Activated naive CD4-positive, alpha-beta T cell treated with anti-CD3 and anti-CD28 coated beads, Interleukin-2, amount 10 ng/mL, durations not matched to agents 7 days and 5 days (primary cell): ENCODE measurements at regions not wholly inside any gene's neighbourhood (a gene's known extent, or its start where the extent isn't known, plus 50 kb on each side); places are given as distances from the start of the nearest gene placed in this dataset.
"Not testable (repeated sequence)": the region's sequence is repeated elsewhere in the genome, so short reads cannot be mapped to it uniquely, and the experiment has no call there.

Experiments
- CTCF ChIA-PET: fragments of 350-600 bp; sonication (Branson Sonifier 250); formaldehyde crosslinking; loops from one replicate; lab custom pipeline; 2021; ENCODE audit warnings: antibody characterized with exemption; lab: Charles Lee
- DNase-seq: peaks from one replicate; pipeline ENCODE4 v3.0.0-alpha.2; 2020
- H3K27ac Mint-ChIP-seq: one replicate; pipeline ENCODE4 v1.8.0; 2021; ENCODE audit warnings: mild to moderate bottlenecking, moderate library complexity, mixed read lengths
- H3K27me3 Mint-ChIP-seq: one replicate; pipeline ENCODE4 v1.8.0; 2021; ENCODE audit warnings: mild to moderate bottlenecking, mixed read lengths
- H3K36me3 Mint-ChIP-seq: one replicate; pipeline ENCODE4 v1.8.0; 2021; ENCODE audit warnings: mixed read lengths
- H3K4me1 Mint-ChIP-seq: one replicate; pipeline ENCODE4 v1.8.0; 2021; ENCODE audit warnings: mixed read lengths
- H3K4me3 Mint-ChIP-seq: one replicate; pipeline ENCODE4 v1.8.0; 2021; ENCODE audit warnings: mild to moderate bottlenecking, moderate library complexity, mixed read lengths
- H3K9me3 Mint-ChIP-seq: one replicate; pipeline ENCODE4 v1.8.0; 2021; ENCODE audit warnings: mixed read lengths

DNA sequence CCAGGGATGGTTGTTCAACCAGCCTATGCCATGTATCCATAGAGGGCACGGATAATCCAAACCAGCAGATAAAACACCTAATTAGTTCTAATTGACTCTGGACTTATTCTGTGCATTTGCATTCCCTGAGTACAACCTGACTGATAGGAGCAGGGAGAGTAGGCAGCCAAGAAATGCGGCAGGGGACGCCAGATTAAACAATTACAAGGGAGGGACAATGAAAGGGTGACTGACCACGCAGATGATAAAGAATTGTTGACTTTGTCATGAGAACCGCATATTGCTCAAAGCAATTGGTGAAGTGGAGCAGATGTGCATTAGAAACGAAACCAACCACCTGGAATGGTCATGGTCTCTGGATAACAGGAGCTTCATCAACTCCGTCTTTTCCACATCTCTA lies 369.1 kb upstream of the FRG2C start:
- H3K27ac Mint-ChIP-seq: no peak overlapping the region
- no peak for DNase-seq
- CTCF ChIA-PET: no interaction called here
- no peaks in the 10 kb centered on the region for H3K27me3 Mint-ChIP-seq
- no peak overlapping the region for H3K4me3 Mint-ChIP-seq
- H3K9me3 Mint-ChIP-seq: no peaks in the 10 kb centered on the region
- H3K4me1 Mint-ChIP-seq: no peaks in the 10 kb centered on the region
- no peaks in the 10 kb centered on the region for H3K36me3 Mint-ChIP-seq

DNA sequence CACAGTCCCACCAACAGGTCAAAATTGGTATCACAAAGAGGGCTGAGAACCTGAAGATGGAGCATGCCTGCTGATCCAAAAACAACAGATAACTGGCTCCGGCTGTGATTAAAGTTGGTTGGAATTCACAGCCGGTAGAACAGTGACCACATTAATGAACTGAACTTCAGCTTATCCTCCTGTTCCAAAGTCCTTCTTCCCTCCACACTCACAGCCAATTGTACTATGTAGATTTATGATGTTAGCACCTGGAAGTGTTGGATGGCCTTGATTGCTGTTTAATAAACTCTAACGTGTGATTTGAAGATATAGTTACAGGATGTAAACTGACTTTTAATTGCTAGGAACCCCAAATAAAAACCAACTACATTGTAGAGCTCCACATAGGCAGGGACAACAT lies 367.3 kb upstream of the FRG2C start:
- H3K9me3 Mint-ChIP-seq: no peaks in the 10 kb centered on the region
- no peaks in the 10 kb centered on the region for H3K36me3 Mint-ChIP-seq
- no peaks in the 10 kb centered on the region for H3K4me1 Mint-ChIP-seq
- CTCF ChIA-PET: no interaction called here
- no peak overlapping the region for H3K4me3 Mint-ChIP-seq
- H3K27me3 Mint-ChIP-seq: no peaks in the 10 kb centered on the region
- no peak for DNase-seq
- no peak overlapping the region for H3K27ac Mint-ChIP-seq

DNA sequence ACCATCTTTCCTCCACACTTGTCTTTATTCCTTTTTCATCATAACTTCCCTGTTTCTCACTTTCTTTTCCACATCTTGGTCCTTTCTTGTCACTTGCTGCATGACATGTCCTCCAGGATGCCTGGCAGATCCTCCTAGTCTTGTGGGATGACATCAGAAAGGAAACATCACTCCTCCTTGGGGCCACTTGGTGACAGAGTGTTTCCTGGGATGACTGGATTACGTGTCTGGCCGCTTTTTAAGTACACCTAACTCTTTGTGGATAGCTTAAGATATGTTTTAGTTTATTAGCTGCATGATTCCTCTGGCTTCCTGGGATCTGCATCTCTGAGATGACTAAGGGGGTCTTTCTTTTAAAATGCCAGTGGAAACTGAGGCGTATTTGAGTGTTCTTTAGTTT lies 363.5 kb upstream of the FRG2C start:
- no peak for DNase-seq
- Mint-ChIP-seq H3K27ac (no peak overlapping the region), H3K4me1 (no peaks in the 10 kb centered on the region), H3K36me3 (no peaks in the 10 kb centered on the region), H3K4me3 (no peak overlapping the region), H3K9me3 (no peaks in the 10 kb centered on the region), H3K27me3 (no peaks in the 10 kb centered on the region)
- CTCF ChIA-PET: no interaction called here

DNA sequence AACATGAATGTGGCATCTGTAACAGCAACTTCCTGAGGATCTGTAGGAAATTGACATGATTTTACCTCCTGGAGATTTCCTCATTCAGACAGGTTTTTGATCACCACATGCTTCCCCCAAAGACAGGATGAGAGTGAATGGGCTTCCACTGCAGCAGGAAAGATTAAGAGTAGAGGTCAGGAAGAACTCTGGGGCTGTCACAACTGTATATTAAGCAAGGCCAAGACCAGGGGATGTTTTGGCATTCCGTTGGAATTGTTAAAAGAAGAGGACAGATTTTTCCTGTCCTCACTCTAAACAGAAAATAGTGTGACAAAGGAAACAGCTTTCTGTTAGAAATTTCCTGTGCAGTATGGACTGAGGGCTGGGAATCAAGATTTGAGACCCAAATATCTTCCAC lies 363.1 kb upstream of the FRG2C start:
- CTCF ChIA-PET, H3K4me1 Mint-ChIP-seq, H3K9me3 Mint-ChIP-seq, H3K27ac Mint-ChIP-seq, H3K4me3 Mint-ChIP-seq, H3K36me3 Mint-ChIP-seq, H3K27me3 Mint-ChIP-seq, DNase-seq: not testable (repeated sequence)

DNA sequence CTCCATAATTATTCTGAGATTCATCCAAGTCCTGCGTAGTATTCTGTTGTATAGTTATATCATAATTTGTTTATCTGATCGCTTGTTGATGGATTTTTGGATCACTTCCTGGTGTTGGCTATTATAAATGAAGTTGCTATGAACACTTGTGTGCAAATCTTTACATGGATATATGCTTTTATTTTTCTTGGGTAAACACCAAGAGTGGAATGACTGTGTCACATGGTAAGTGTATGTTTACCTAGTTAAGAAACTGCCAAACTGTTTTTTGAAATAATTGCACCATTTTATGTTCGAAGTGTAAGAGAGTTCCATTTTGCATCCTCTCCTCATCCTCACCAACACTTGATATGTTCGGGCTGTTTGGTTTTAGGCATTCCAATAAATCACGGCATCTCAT lies 360.4 kb upstream of the FRG2C start:
- no peaks in the 10 kb centered on the region for H3K27me3 Mint-ChIP-seq
- CTCF ChIA-PET: no interaction called here
- no peak overlapping the region for H3K27ac Mint-ChIP-seq
- DNase-seq: no peak
- H3K36me3 Mint-ChIP-seq: no peaks in the 10 kb centered on the region
- H3K4me1 Mint-ChIP-seq: no peaks in the 10 kb centered on the region
- H3K9me3 Mint-ChIP-seq: no peaks in the 10 kb centered on the region
- no peak overlapping the region for H3K4me3 Mint-ChIP-seq

DNA sequence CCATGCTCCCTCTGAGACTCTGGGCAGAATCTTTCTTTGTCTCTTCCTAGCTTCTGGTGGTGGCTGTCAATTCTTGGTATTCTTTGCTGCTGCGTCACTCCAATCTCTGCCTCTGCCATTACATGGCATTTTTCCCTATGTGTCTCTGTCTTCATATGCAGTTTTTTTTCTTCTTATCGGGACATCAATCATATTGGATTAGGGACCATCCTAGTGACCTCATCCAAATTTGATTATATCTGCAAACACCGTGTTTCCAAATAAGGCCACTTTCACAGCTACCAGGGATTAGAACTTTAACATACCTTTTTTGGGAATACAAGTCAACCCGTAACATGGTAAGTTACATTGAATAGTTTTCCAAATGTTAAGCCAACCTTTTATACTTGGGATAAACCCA lies 358.2 kb upstream of the FRG2C start:
- CTCF ChIA-PET: no interaction called here
- no peak overlapping the region for H3K27ac Mint-ChIP-seq
- no peak for DNase-seq
- H3K4me1 Mint-ChIP-seq: no peaks in the 10 kb centered on the region
- no peaks in the 10 kb centered on the region for H3K27me3 Mint-ChIP-seq
- H3K9me3 Mint-ChIP-seq: no peaks in the 10 kb centered on the region
- no peak overlapping the region for H3K4me3 Mint-ChIP-seq
- no peaks in the 10 kb centered on the region for H3K36me3 Mint-ChIP-seq

DNA sequence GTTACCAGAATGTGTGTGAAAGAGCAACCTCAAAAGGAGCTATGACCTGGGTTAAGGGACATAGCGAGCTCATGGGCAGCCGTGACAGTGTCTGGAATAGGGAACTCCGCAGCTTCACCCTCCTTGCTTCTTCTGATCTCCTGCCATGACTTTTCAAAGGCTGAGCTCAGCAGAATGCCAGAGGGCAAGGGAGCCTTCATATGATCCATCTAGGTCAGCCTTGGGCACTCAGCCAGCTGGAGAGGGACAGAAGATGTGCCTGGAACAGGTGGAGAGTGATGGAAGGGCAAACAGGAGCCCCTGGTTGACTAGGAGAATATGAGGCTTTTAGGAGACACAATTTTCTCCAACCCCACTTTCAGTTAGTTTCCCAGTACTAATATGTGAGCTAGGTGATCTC lies 352.8 kb upstream of the FRG2C start:
- DNase-seq, CTCF ChIA-PET, H3K27ac Mint-ChIP-seq, H3K4me3 Mint-ChIP-seq, H3K4me1 Mint-ChIP-seq, H3K36me3 Mint-ChIP-seq, H3K9me3 Mint-ChIP-seq, H3K27me3 Mint-ChIP-seq: not testable (repeated sequence)

DNA sequence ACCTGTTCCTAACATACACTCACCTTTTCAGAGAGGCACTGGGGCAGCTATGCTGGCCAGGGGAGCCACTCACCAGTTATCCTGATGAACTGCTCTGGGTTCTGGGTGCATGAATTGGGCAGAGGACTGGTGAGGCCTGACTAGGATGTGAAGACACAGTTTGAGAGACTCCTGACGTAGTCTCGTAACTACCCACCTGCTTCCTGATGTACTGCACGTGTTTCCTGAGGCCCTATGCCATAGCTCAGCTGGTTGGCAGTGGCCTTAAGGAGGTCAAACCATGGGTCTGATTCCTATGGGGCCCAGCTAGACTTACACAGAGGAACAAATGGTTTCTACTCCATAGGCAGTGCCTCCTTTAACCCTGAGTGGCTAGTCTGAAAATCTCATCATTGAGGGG lies 351.7 kb upstream of the FRG2C start:
- H3K27ac Mint-ChIP-seq, H3K9me3 Mint-ChIP-seq, H3K27me3 Mint-ChIP-seq, CTCF ChIA-PET, H3K4me1 Mint-ChIP-seq, DNase-seq, H3K4me3 Mint-ChIP-seq, H3K36me3 Mint-ChIP-seq: not testable (repeated sequence)

DNA sequence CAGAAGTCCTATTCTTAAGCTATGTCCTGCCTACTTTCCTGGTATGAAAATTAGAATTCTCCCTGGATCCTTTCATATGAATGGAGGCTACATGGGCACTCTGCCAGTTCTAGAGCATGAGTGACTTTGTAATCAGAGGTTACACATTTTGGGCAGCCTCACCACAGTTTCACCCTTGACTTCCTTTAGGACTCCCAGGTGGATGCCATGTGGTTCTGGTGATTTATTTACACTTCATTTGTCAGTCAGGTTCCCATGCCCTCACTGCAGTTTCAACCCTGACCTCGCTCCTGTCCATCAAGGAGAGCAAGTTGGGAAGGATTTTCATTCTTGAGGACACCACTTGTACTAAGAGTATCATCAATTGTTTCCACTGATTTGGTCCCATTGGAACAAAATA lies 344.4 kb upstream of the FRG2C start:
- H3K27ac Mint-ChIP-seq, H3K9me3 Mint-ChIP-seq: not testable (repeated sequence)

DNA sequence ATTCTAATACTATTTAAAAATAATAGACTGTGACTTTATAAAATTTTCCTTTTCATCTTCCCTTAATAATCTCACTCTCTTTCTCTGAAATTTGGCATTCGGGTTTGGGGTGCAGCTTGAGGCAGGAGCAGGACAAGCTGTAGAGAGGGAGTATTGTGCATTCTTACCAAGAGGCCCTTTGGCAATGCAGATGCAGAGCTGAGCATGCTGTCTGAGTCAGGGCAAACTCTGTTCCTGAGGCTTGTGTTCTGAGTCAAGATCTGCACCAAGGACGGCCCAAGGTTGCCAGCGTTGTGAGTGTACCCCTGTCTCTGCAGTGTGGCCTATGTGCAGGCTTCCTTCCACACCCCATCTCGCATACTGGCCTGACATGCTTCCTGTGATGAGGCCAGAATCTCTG lies 343.8 kb upstream of the FRG2C start:
- Mint-ChIP-seq H3K9me3 (no peaks in the 10 kb centered on the region), H3K4me1 (no peaks in the 10 kb centered on the region), H3K4me3 (no peak overlapping the region), H3K27me3 (no peaks in the 10 kb centered on the region), H3K36me3 (no peaks in the 10 kb centered on the region), H3K27ac (no peak overlapping the region)
- CTCF ChIA-PET: no interaction called here
- no peak for DNase-seq

More for the DNA sequence above, 344.4 kb upstream of the FRG2C start:
- H3K4me3 Mint-ChIP-seq, DNase-seq, H3K27me3 Mint-ChIP-seq, H3K4me1 Mint-ChIP-seq, CTCF ChIA-PET, H3K36me3 Mint-ChIP-seq: not testable (repeated sequence)

DNA sequence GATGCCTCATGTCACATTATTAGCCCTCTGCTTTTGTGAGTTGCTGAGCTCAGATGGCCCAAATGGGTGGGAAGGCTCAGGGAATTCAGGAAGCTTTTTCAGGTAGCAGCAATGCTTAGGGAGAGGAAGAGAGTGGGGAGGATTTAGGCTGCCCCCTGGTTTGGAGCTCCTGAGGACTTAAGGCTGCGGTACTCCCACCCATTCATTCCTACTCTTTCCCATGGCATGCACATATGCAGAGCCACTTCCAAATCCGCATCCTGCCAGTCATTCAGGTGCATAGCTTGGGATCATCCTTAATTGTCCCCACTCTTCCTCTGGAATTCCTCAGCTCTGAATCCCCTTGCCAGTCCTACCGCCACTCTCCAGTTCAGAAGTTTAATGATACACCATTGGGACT lies 343.1 kb upstream of the FRG2C start:
- CTCF ChIA-PET: no interaction called here
- H3K36me3 Mint-ChIP-seq: no peaks in the 10 kb centered on the region
- no peaks in the 10 kb centered on the region for H3K4me1 Mint-ChIP-seq
- no peak overlapping the region for H3K4me3 Mint-ChIP-seq
- no peaks in the 10 kb centered on the region for H3K9me3 Mint-ChIP-seq
- no peak for DNase-seq
- H3K27ac Mint-ChIP-seq: no peak overlapping the region
- H3K27me3 Mint-ChIP-seq: no peaks in the 10 kb centered on the region

DNA sequence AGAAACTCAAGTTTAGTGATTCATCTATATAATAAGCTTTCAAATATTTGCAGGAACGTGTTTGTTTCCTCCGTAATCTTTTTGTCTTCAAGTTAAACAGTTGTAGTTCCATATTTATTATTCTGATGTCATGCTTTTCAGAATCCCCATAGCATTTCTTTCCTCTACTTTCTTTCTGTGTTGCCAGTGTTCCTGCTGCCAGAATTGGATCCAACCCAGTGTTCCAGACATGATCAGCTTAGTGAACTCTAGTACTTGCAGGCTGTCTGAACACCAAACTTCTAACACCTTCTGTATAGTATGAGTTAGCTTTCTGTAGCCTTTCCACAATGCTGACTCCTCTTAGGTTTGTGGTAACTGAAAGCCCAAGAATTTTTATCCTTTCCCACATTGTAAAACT lies 340.2 kb upstream of the FRG2C start:
- H3K4me3 Mint-ChIP-seq, H3K27ac Mint-ChIP-seq, DNase-seq, H3K36me3 Mint-ChIP-seq, H3K9me3 Mint-ChIP-seq, H3K27me3 Mint-ChIP-seq, H3K4me1 Mint-ChIP-seq, CTCF ChIA-PET: not testable (repeated sequence)

DNA sequence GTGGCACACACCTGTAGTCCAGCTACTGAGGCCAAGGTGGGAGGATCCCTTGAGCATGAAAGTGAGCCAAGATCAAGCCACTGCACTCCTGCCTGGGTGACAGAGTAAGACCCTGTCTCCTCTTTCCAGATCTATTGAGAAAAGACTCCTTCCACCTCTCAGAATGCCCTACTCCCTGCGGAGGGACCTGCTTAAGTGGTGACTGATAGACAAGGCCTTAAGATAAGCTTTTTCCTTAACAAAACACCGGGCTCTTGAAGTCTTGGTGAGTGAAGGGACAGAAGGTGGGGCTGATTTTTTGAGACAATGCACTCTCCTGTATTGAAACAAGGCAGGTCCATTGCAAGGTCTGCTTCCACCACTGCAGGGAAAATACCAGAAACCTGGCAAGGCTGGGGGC lies 338.4 kb upstream of the FRG2C start:
- H3K9me3 Mint-ChIP-seq: no peaks in the 10 kb centered on the region
- H3K27me3 Mint-ChIP-seq: peaks cover 5% of the 10 kb centered on the region
- no peak for DNase-seq
- no peak overlapping the region for H3K4me3 Mint-ChIP-seq
- no peaks in the 10 kb centered on the region for H3K36me3 Mint-ChIP-seq
- CTCF ChIA-PET: no interaction called here
- H3K27ac Mint-ChIP-seq: no peak overlapping the region
- no peaks in the 10 kb centered on the region for H3K4me1 Mint-ChIP-seq

DNA sequence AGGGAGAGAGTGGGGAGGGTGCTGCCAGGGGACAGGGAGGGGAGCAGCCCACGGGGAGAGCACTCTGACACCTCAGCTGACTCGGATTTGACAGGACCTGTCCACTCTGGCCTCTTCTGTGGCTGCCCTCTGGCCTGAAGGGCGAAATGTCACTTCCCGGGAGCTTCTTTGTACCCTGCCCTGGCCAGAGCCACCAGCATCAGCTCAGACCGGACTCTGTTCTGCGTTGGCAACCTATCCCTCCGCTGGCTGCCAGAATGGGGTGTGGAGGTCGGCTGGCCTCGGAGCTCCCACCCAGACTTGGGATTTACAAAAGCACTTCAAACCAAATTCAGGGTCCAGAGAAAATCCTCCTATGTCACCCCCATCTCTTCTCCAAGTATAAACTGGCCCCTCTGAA lies 336.7 kb upstream of the FRG2C start:
- Mint-ChIP-seq H3K9me3 (no peaks in the 10 kb centered on the region), H3K27ac (no peak overlapping the region), H3K4me3 (no peak overlapping the region), H3K36me3 (no peaks in the 10 kb centered on the region), H3K4me1 (no peaks in the 10 kb centered on the region), H3K27me3 (peaks cover 5% of the 10 kb centered on the region)
- CTCF ChIA-PET: no interaction called here
- DNase-seq: no peak

DNA sequence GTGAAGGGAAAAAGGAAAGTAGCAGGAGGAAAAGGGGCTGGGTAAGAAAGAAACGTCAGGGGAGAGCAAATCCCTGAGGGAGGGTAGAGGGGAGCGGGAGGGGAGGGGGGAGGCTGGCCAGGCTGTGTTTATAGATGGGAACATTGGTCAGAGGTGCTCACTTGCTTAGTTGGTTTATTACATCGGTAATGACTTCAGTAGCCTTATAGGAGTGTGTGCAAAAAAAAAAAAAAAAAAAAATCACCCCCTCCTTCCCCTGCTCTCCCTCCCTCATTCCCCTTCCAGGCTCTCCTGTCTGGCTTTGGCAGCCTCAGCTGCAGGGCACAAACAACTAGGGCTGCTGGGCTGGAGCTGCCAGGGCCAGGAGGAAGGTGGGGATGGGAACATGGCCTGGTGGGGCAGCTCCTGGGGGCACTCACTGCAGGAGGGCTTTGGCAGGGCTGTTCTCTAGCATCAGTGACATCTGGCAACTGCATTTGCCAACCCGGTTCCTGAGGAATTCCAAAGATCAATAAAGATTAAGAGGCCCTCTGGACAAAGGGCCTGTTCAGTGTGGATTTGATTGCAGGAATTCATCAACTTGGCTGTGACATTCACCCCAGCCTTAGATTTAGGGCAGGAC lies 334.5 kb upstream of the FRG2C start:
- Mint-ChIP-seq H3K4me3 (no peak overlapping the region), H3K27me3 (peaks cover 5% of the 10 kb centered on the region), H3K9me3 (no peaks in the 10 kb centered on the region), H3K36me3 (no peaks in the 10 kb centered on the region), H3K27ac (no peak overlapping the region), H3K4me1 (no peaks in the 10 kb centered on the region)
- CTCF ChIA-PET: no interaction called here
- no peak for DNase-seq

DNA sequence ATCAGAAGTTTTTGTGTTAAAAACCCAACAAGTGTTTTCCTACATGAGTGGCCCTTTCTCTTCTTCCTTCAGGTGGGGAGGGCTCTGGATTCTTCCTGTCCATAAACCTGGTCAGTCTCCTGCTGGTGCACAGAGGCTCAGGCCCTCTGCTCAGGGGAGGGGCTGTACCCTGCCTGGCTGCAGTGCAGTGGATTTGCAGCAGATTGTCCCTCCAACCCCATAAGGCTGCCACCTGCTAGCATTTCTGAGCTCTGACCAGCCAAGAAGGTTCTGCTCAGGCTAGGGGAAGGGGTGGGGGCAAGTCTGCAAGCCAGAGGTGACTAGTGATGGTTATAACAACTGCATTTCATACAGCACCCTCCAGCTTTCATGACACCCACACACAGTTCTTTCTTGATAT lies 333.7 kb upstream of the FRG2C start:
- H3K4me3 Mint-ChIP-seq, CTCF ChIA-PET, H3K36me3 Mint-ChIP-seq, DNase-seq, H3K4me1 Mint-ChIP-seq, H3K27me3 Mint-ChIP-seq, H3K27ac Mint-ChIP-seq, H3K9me3 Mint-ChIP-seq: not testable (repeated sequence)
